GM21529 (cell line): ENCODE measurements at regions not wholly inside any gene's neighbourhood (a gene's known extent, or its start where the extent isn't known, plus 50 kb on each side); places are given as distances from the start of the nearest gene placed in this dataset.

Source experiments
- ATAC-seq: cut with Tn5 transposase; IDR thresholded peaks from one replicate; pipeline ENCODE4 v1.9.1; 2021; ENCODE audit not compliant: unreplicated experiment

DNA sequence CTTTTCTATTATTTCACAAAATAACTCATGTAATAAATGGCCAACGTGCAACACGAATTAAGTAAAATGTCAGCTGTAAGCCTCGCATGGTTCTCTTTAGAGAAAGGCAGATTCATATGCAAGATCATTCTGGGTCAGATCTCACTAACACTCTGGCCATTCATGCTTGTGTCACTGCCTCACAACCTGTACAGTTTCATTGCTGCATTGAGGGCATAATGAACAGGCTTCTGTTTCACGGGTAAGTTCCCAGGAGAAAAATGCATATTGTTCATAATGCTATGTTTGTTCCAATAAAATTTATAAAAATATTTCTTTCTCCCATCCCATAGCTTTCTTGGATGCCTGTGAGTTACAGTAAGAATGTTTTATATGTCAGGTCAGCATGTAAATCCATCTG lies 734.0 kb upstream of the ANKRD30A start:
- no peak for ATAC-seq

GRCh38 chr10:36390221-36390620 lies 735.2 kb upstream of the ANKRD30A start:
- ATAC-seq = no peak

DNA sequence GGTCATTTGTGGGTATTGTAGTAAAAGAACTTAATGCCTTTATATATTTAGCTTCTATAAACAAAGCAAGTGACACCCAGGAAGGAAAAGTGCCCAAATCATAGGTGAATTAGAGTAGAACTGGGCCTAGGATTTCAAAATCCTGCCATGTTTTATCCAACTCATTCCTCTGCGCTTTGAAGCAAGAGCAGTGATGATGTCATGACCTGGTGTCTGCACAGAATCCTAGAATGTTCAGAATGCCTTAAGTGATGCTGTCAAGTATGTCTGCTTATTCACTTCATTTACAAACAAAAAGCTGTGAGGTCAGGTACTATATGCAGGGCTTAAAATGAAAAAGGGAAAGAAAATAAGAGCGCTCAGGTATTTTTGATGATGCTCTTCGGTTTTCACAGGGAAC lies 737.2 kb upstream of the ANKRD30A start:
- no peak for ATAC-seq

- no peak for ATAC-seq
Observed at GRCh38 chr10:36385693-36386092, 739.7 kb upstream of the ANKRD30A start.

DNA sequence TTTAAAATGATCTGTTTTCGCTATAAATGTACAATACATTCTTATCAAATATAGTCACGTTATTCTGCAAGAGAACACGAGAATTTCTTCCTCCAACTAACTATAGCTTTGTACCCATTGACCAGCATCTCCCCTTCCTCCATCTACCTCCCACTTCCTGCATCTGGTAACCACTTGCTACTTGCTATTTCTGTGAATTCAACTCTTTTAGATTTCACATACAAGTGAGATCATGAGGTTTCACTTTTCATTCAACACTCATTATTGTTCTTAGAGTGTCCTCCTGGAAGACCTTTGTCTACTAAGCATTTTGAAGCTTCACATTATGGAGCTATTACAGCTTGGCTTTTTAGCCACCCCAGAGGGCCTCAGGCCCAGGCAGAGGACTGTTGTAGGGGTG lies 741.3 kb upstream of the FZD8 start:
- ATAC-seq = no peak

GRCh38 chr10:36381748-36382147 lies 739.7 kb upstream of the FZD8 start:
- no peak for ATAC-seq

GRCh38 chr10:36380538-36380937 lies 738.4 kb upstream of the FZD8 start:
- no peak for ATAC-seq

GRCh38 chr10:36375107-36375506 lies 733.0 kb upstream of the FZD8 start:
- no peak for ATAC-seq

DNA sequence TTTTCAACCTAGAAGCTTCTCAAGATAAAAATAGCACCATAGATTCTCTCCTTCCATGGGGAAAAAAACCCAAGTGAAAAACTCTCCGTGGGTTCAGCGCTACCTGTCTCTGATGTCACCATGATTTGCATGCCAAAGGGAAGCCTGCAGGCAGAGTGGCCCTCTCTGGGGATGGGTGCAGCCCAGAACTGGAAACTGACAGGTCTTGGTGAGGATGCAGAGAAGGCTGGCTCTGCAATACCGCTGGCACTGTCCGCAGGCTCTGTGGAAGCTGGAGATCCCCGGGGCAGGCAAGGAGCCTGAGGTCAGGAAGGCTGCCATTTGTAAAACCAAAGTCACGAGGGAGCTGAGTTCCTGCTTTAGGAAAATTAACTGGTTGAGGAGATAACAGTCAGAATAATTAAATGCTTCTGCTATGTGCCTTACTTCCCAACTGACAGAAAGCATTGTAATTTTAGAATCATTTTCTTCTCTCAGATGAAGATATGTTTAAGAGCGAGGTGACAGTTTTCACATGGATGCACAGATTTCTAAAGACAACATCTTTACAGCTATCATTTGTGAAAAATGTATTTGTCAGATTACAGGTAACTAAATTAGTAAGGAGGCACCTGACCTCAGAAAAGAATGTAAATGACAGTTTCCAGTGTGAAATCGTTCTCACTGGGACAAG lies 731.5 kb upstream of the FZD8 start:
- no peak for ATAC-seq

DNA sequence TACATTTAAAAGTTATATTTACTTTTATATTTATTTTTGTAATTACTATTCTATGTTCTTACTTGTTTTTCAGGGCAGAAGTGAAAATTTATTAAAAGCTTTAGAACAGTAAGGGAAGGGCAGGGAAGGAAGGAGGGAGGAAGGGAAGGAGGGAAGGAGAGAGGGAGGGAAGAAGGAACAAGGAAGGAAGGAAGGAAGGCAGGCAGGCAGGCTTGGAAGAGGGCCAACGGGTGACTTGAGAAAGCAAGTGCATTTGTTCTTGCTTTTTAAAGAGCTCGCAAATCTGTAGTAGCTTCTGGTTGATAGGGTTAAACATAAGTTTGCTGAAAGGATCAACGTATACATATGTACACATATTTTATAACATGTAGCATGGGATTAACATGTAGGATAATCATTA lies 725.3 kb upstream of the FZD8 start:
- ATAC-seq = no peak

GRCh38 chr10:36366843-36367242 lies 724.7 kb upstream of the FZD8 start:
- no peak for ATAC-seq

DNA sequence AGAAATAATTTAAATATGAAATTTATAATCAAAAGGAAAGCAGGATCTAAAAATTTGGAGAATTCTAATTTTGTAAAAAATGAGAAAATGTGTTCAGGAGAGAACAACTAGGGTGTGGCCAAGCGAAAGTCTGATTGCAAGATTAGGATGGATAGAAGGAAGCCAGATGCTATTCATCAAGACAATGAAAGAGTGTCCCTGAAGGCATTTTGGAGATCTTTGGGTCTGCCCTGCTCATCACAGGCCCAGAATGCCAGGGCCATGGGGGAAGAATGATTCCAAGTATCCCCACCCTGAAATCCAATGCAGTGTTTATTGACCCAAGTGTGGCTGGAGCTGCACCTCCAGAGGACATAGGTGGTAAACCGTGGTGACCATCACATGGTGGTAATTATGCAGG lies 724.0 kb upstream of the FZD8 start:
- no peak for ATAC-seq

DNA sequence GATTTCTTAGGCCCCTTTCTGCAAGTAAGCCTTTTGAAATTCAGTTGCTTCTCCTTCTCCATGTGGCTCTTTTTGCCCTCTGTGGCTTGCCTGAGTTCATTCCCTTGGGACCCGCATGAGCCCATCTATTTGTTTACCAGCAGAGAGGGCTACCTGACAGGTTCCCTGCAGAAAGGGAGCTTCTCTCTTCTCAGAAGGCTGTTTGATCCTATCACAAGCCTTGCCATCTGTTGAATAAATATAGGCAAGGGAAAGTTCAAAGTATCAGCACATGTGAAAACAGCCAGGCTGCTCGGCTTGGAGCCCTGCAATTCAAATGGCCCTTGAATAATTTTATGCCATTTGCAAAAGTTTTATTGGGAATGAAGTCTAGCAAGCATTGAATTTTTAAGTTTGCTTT lies 720.2 kb upstream of the FZD8 start:
- ATAC-seq = no peak

DNA sequence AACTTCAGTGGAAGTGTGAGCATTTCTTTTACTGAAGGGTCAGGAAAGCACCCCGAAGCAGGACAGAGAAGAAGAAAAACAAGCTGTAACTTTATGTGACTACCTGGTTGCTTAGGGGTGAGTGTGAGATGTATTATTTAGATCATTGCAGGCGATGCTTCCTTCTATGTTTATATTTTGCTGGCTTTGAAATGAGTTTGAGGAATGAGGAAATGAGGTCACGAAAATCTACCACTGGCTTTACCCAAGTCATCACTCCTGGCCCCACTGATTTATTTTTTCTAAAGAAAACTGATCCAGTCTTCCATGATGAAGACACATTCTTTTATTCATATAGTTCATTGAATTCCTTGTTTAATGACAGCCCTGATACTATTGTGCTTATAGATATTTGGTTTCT lies 716.6 kb upstream of the FZD8 start:
- no peak for ATAC-seq

DNA sequence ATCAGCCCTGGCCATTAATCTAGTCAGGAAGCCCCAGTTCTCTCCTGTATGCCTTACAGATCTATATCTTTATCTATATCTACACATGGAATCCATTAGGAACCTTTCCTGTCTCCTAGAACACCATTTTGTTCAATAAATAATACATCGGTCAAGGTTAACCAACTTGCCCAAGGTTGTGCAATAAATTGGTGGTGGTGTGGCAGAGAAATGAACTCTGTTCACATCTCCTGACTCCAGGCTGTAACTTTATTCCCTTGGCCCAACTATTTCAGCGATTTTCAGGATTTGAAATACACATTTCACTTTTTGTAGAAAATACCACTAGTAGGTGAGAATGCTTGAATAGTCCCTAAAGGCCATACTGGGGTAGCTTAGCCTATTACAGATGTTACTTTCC lies 712.5 kb upstream of the FZD8 start:
- ATAC-seq = no peak

GRCh38 chr10:36351159-36351558 lies 709.1 kb upstream of the FZD8 start:
- no peak for ATAC-seq

- no peak for ATAC-seq
Observed at GRCh38 chr10:36349445-36350078, 707.5 kb upstream of the FZD8 start.

GRCh38 chr10:36345807-36346206 lies 703.7 kb upstream of the FZD8 start:
- no peak for ATAC-seq

DNA sequence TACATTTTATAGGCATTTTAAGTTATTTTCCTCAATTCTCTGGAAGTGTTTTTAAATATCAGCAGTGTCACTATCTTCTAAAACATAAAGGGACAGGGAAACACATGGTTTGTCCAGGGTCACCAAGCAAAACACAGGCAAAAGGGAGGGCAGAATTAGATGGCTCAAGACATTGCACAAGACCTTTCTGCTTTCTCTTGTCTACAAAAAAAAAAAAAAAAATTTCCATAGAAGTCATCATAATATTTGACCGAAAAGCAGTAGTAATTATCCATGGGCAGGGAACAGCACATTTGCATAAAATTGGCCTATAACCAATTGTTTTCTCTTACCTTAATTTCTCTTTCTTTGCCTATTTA lies 703.1 kb upstream of the FZD8 start:
- ATAC-seq = no peak

DNA sequence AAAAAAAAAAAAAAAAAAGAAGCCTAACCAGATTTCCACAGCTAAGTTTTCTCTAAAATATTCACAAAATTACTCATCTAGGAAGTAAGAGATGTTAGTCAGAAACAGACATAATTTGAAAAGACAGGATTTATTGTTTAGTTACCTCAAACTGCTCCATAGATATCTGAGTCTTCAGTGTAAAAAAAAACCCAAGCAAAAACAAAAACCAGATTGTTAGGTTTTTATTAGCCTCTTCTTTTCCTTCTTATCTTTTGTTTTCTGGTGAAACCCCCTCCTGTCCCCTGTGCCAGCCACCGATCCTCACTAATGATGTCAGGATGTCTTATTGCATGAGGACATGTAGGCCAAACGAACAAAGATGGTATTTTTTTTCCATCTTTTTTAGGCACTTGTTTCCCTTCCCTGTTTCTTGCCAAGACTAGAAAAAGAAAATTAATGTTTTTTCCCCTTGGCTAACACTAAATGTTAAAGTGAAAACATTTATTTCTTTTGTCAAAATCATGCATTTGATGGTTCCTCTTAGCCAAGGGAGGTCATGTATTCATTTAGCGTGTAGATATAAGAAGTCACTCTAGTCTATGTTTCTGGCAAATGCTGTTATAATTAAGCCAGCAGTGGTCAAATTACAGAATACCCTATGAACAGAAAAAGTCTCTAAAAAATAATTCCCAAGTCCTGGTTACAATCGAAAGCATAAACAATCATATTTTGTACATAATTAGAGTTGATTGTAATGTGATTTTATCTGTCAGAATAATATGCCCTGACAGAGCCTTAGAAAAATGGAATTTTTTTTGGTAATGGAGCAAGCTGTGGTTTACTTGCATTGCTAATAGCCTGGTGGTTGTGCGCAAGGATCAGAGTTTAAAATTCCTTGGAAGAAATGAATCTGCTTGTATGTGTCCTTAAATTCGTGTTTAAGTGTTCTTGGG lies 702.4 kb upstream of the FZD8 start:
- ATAC-seq = no peak

DNA sequence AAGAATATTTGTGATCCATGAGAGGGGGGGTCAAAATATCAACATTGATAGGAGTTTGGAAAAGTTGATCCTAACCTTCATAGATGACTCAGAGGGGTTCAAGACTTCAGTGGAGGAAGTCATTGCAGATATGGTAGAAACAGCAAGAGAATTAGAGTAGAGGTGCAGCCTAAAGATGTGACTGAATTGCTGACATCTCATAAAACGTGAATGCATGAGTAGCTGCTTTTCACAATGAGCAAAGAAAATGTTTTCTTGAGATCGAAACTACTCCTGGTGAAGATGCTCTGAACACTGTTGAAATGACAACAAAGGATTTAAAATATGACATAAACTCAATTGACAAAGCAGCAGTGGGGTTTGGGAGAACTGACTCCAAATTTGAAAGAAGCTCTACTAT lies 700.7 kb upstream of the FZD8 start:
- no peak for ATAC-seq

- no peak for ATAC-seq
Observed at GRCh38 chr10:36341471-36341870, 699.4 kb upstream of the FZD8 start.
